ENCODE measurements at regions not wholly inside any gene's neighbourhood (a gene's known extent, or its start where the extent isn't known, plus 50 kb on each side); places are given as distances from the start of the nearest gene placed in this dataset.
"Not testable (repeated sequence)": the region's sequence is repeated elsewhere in the genome, so short reads cannot be mapped to it uniquely, and the experiment has no call there.

GRCh38 chr14:62432955-62433354 is 612.3 kb downstream of the KCNH5 start:
- DNase-seq: no peak

GRCh38 chr14:62436261-62436660 is 609.0 kb downstream of the KCNH5 start:
- no peak for DNase-seq

GRCh38 chr14:62439210-62439609 is 606.0 kb downstream of the KCNH5 start:
- no peak for DNase-seq

GRCh38 chr14:62443796-62444195 is 601.5 kb downstream of the KCNH5 start:
- DNase-seq: no peak

- DNase-seq: no peak
Measured at GRCh38 chr14:62445570-62445969, 599.7 kb downstream of the KCNH5 start.

GRCh38 chr14:62451221-62451620 is 594.0 kb downstream of the KCNH5 start:
- DNase-seq: no peak

GRCh38 chr14:62453226-62453625 is 592.0 kb downstream of the KCNH5 start:
- no peak for DNase-seq

- DNase-seq: no peak
Measured at GRCh38 chr14:62455446-62455845, 589.8 kb downstream of the KCNH5 start.

GRCh38 chr14:62462988-62463387 is 582.3 kb downstream of the KCNH5 start:
- no peak for DNase-seq

GRCh38 chr14:62468946-62469345 is 576.3 kb downstream of the KCNH5 start:
- DNase-seq: no peak

GRCh38 chr14:62470935-62471334 is 574.3 kb downstream of the KCNH5 start:
- DNase-seq: no peak

- DNase-seq: no peak
Measured at GRCh38 chr14:62491146-62491545, 554.1 kb downstream of the KCNH5 start.

- no peak for DNase-seq
Measured at GRCh38 chr14:62497708-62498107, 547.5 kb downstream of the KCNH5 start.

- no peak for DNase-seq
Measured at GRCh38 chr14:62501021-62501750, 544.1 kb downstream of the KCNH5 start.

GRCh38 chr14:62505045-62505444 is 540.2 kb downstream of the KCNH5 start:
- DNase-seq: no peak

- DNase-seq: not testable (repeated sequence)
Measured at GRCh38 chr14:62521309-62521708, 523.9 kb downstream of the KCNH5 start.

GRCh38 chr14:62528296-62528695 is 517.0 kb downstream of the KCNH5 start:
- no peak for DNase-seq

- no peak for DNase-seq
Measured at GRCh38 chr14:62532181-62532580, 513.1 kb downstream of the KCNH5 start.

- no peak for DNase-seq
Measured at GRCh38 chr14:62546862-62547474, 498.3 kb downstream of the KCNH5 start.

- no peak for DNase-seq
Measured at GRCh38 chr14:62557416-62557815, 487.8 kb downstream of the KCNH5 start.

- DNase-seq: no peak
Measured at GRCh38 chr14:62558451-62558850, 486.8 kb downstream of the KCNH5 start.

GRCh38 chr14:62585247-62585646 is 460.0 kb downstream of the KCNH5 start:
- DNase-seq: no peak

- no peak for DNase-seq
Measured at GRCh38 chr14:62592877-62593276, 452.4 kb downstream of the KCNH5 start.

GRCh38 chr14:62597143-62597542 is 448.1 kb downstream of the KCNH5 start:
- DNase-seq: no peak
